ENCODE measurements at regions not wholly inside any gene's neighbourhood (a gene's known extent, or its start where the extent isn't known, plus 50 kb on each side); places are given as distances from the start of the nearest gene placed in this dataset.
A peak's percentile ranks its signal among the peaks of the same experiment; 100 is the strongest.

- peaks cover 31% of the 10 kb centered on the region for H3K4me1 Mint-ChIP-seq
- no peak for TF ChIP-seq CTCF (IDR thresholded peaks at IDR 0.05; ENCODE audit: unreplicated experiment in 3 of 3)
These were observed 295.5 kb downstream of the AHR start for GRCh38 chr7:17593819-17594419.

GRCh38 chr7:17595546-17595945 is 297.1 kb downstream of the AHR start:
- peak overlapping the region in 2 of 3 experiments; percentile 40 to 42 for H3K27ac Mint-ChIP-seq
- H3K27me3 Mint-ChIP-seq (ENCODE audit: low read depth): no peaks in the 10 kb centered on the region
- H3K4me1 Mint-ChIP-seq: peaks cover 24% of the 10 kb centered on the region
- no peak for TF ChIP-seq CTCF (IDR thresholded peaks at IDR 0.05; ENCODE audit: unreplicated experiment in 3 of 3)
- H3K9me3 Mint-ChIP-seq: no peaks in the 10 kb centered on the region
- H3K4me3 Mint-ChIP-seq: no peak overlapping the region
- H3K36me3 Mint-ChIP-seq (ENCODE audit: low read depth): no peaks in the 10 kb centered on the region

More at GRCh38 chr7:17593819-17594419, 295.5 kb downstream of the AHR start:
- Mint-ChIP-seq H3K9me3 (no peaks in the 10 kb centered on the region), H3K27ac (peak overlapping the region; percentile 87 to 95 (median 89)), H3K36me3 (ENCODE audit: low read depth) (no peaks in the 10 kb centered on the region), H3K4me3 (no peak overlapping the region), H3K27me3 (ENCODE audit: low read depth) (no peaks in the 10 kb centered on the region)

- H3K36me3 Mint-ChIP-seq (ENCODE audit: low read depth): no peaks in the 10 kb centered on the region
- peaks cover 22% of the 10 kb centered on the region for H3K4me1 Mint-ChIP-seq
- H3K27ac Mint-ChIP-seq: no peak overlapping the region
- H3K9me3 Mint-ChIP-seq: no peaks in the 10 kb centered on the region
- H3K4me3 Mint-ChIP-seq: no peak overlapping the region
- no peaks in the 10 kb centered on the region for H3K27me3 Mint-ChIP-seq (ENCODE audit: low read depth)
- no peak for TF ChIP-seq CTCF (IDR thresholded peaks at IDR 0.05; ENCODE audit: unreplicated experiment in 3 of 3)
These were observed 299.9 kb downstream of the AHR start for GRCh38 chr7:17598305-17598704.

- H3K4me3 Mint-ChIP-seq: no peak overlapping the region
- no peak for TF ChIP-seq CTCF (IDR thresholded peaks at IDR 0.05; ENCODE audit: unreplicated experiment in 3 of 3)
- H3K36me3 Mint-ChIP-seq (ENCODE audit: low read depth): no peaks in the 10 kb centered on the region
- H3K9me3 Mint-ChIP-seq: no peaks in the 10 kb centered on the region
- H3K27me3 Mint-ChIP-seq (ENCODE audit: low read depth): no peaks in the 10 kb centered on the region
- peaks cover 17% of the 10 kb centered on the region for H3K4me1 Mint-ChIP-seq
- no peak overlapping the region for H3K27ac Mint-ChIP-seq
These were observed 300.4 kb downstream of the AHR start for GRCh38 chr7:17598846-17599245.

- no peaks in the 10 kb centered on the region for H3K27me3 Mint-ChIP-seq (ENCODE audit: low read depth)
- H3K4me3 Mint-ChIP-seq: no peak overlapping the region
- TF ChIP-seq CTCF (IDR thresholded peaks at IDR 0.05; ENCODE audit: unreplicated experiment in 3 of 3): no peak
- H3K9me3 Mint-ChIP-seq: peaks cover 5% of the 10 kb centered on the region
- H3K36me3 Mint-ChIP-seq (ENCODE audit: low read depth): no peaks in the 10 kb centered on the region
- H3K4me1 Mint-ChIP-seq: peaks cover 11% of the 10 kb centered on the region
- no peak overlapping the region for H3K27ac Mint-ChIP-seq
These were observed 301.4 kb downstream of the AHR start for GRCh38 chr7:17599733-17600339.

- H3K9me3 Mint-ChIP-seq: peaks cover 6% of the 10 kb centered on the region
- H3K27ac Mint-ChIP-seq: no peak overlapping the region
- no peak overlapping the region for H3K4me3 Mint-ChIP-seq
- no peaks in the 10 kb centered on the region for H3K27me3 Mint-ChIP-seq (ENCODE audit: low read depth)
- H3K4me1 Mint-ChIP-seq: peaks cover 6% of the 10 kb centered on the region
- no peaks in the 10 kb centered on the region for H3K36me3 Mint-ChIP-seq (ENCODE audit: low read depth)
- no peak for TF ChIP-seq CTCF (IDR thresholded peaks at IDR 0.05; ENCODE audit: unreplicated experiment in 3 of 3)
These were observed 301.9 kb downstream of the AHR start for GRCh38 chr7:17600340-17600752.

All from nephron (organoid).